ENCODE measurements at regions not wholly inside any gene's neighbourhood (a gene's known extent, or its start where the extent isn't known, plus 50 kb on each side); places are given as distances from the start of the nearest gene placed in this dataset.
A peak's percentile ranks its signal among the peaks of the same experiment; 100 is the strongest.

GRCh38 chr21:24225431-24225830, 1381.8 kb downstream of the MRPL39 start:
- TF ChIP-seq CTCF (IDR thresholded peaks at IDR 0.05) (no peak), POLR2A (IDR thresholded peaks at IDR 0.05) (no peak)
- no peak overlapping the region for H3K4me3 ChIP-seq
- no peaks in the 10 kb centered on the region for H3K4me1 ChIP-seq
- H3K27me3 ChIP-seq, result no peaks in the 10 kb centered on the region
- H3K36me3 ChIP-seq, result no peaks in the 10 kb centered on the region
- H3K9me3 ChIP-seq, result no peaks in the 10 kb centered on the region
- H3K27ac ChIP-seq, result no peak overlapping the region
- DNase-seq (no peak), ATAC-seq (no peak)
- intact Hi-C loops (cut with DNase I), result no loop called here
- 44% methylated on average over 1 of the region's 1 CpG for WGBS (ENCODE audit: insufficient coverage, low coverage, low lambda C conversion rate, missing lambda C conversion rate)

GRCh38 chr21:24224422-24224821, 1382.9 kb downstream of the MRPL39 start:
- Histone ChIP-seq H3K27me3 (no peaks in the 10 kb centered on the region), H3K9me3 (no peaks in the 10 kb centered on the region), H3K27ac (no peak overlapping the region), H3K4me1 (no peaks in the 10 kb centered on the region), H3K36me3 (no peaks in the 10 kb centered on the region), H3K4me3 (no peak overlapping the region)
- ATAC-seq (peak in 1 of 4 donors; percentile 28), DNase-seq (no peak)
- TF ChIP-seq CTCF (IDR thresholded peaks at IDR 0.05) (no peak), POLR2A (IDR thresholded peaks at IDR 0.05) (no peak)
- 53% methylated on average over 4 of the region's 4 CpGs for WGBS (ENCODE audit: insufficient coverage, low coverage, low lambda C conversion rate, missing lambda C conversion rate)
- intact Hi-C loops (cut with DNase I), result no loop called here

- Histone ChIP-seq H3K27me3 (no peaks in the 10 kb centered on the region), H3K36me3 (no peaks in the 10 kb centered on the region), H3K9me3 (no peaks in the 10 kb centered on the region), H3K4me1 (no peaks in the 10 kb centered on the region), H3K27ac (no peak overlapping the region), H3K4me3 (no peak overlapping the region)
- 37% methylated on average over 2 of the region's 2 CpGs for WGBS (ENCODE audit: insufficient coverage, low coverage, low lambda C conversion rate, missing lambda C conversion rate)
- ATAC-seq (no peak), DNase-seq (no peak)
- intact Hi-C loops (cut with DNase I), result no loop called here
- TF ChIP-seq POLR2A (IDR thresholded peaks at IDR 0.05) (no peak), CTCF (IDR thresholded peaks at IDR 0.05) (no peak)
Observed at GRCh38 chr21:24223624-24224023, 1383.7 kb downstream of the MRPL39 start.

GRCh38 chr21:24222676-24223075, 1384.6 kb downstream of the MRPL39 start:
- H3K27me3 ChIP-seq, result no peaks in the 10 kb centered on the region
- no peak overlapping the region for H3K4me3 ChIP-seq
- no peak overlapping the region for H3K27ac ChIP-seq
- H3K36me3 ChIP-seq, result no peaks in the 10 kb centered on the region
- TF ChIP-seq CTCF (IDR thresholded peaks at IDR 0.05), result no peak
- TF ChIP-seq POLR2A (IDR thresholded peaks at IDR 0.05), result no peak
- WGBS (ENCODE audit: insufficient coverage, low coverage, low lambda C conversion rate, missing lambda C conversion rate), result 55% methylated on average over 3 of the region's 3 CpGs
- no peak for DNase-seq
- ATAC-seq, result no peak
- no peaks in the 10 kb centered on the region for H3K4me1 ChIP-seq
- H3K9me3 ChIP-seq, result no peaks in the 10 kb centered on the region
- intact Hi-C loops (cut with DNase I), result no loop called here

- DNase-seq (no peak), ATAC-seq (no peak)
- Histone ChIP-seq H3K4me3 (no peak overlapping the region), H3K36me3 (no peaks in the 10 kb centered on the region), H3K9me3 (no peaks in the 10 kb centered on the region), H3K27me3 (no peaks in the 10 kb centered on the region), H3K4me1 (no peaks in the 10 kb centered on the region), H3K27ac (no peak overlapping the region)
- TF ChIP-seq CTCF (IDR thresholded peaks at IDR 0.05), result no peak
- TF ChIP-seq POLR2A (IDR thresholded peaks at IDR 0.05), result no peak
- intact Hi-C loops (cut with DNase I), result no loop called here
- WGBS (ENCODE audit: insufficient coverage, low coverage, low lambda C conversion rate, missing lambda C conversion rate), result 46% methylated on average over 2 of the region's 2 CpGs
Observed at GRCh38 chr21:24220446-24220845, 1386.8 kb downstream of the MRPL39 start.
